SK-N-SH (cell line): ENCODE measurements at regions not wholly inside any gene's neighbourhood (a gene's known extent, or its start where the extent isn't known, plus 50 kb on each side); places are given as distances from the start of the nearest gene placed in this dataset.

ENCODE experiments used
- CTCF ChIP-seq: fragments of 200-600 bp; sonication (generic); IDR thresholded peaks from 2 replicates; pipeline ENCODE4 v1.6.1; 2017; ENCODE audit warnings: antibody characterized with exemption, mild to moderate bottlenecking, moderate library complexity
- EP300 ChIP-seq, 2 experiments: IDR thresholded peaks; 2 replicates each; pipeline versions ENCODE4 v1.4.0 to v1.6.1; 2012; ENCODE audit warnings: borderline replicate concordance in 1 of 2, low read depth in 1 of 2, low read length in 1 of 2
- EZH2phosphoT487 ChIP-seq: fragments of 200-600 bp; sonication (generic); IDR thresholded peaks from 2 replicates; pipeline ENCODE4 v1.6.1; 2017; ENCODE audit warnings: low read depth, mixed run types, mild to moderate bottlenecking, antibody characterized with exemption, moderate library complexity, borderline replicate concordance
- FOXM1 ChIP-seq: IDR thresholded peaks from 2 replicates; pipeline ENCODE4 v1.4.0; 2012; ENCODE audit warnings: low read depth, mild to moderate bottlenecking
- REST ChIP-seq: IDR thresholded peaks from 2 replicates; pipeline ENCODE4 v1.6.1; 2012; ENCODE audit warnings: mild to moderate bottlenecking, low read depth, low read length, moderate library complexity

GRCh38 chr6:144568241-144568640 is 283.1 kb downstream of the UTRN start:
- TF ChIP-seq CTCF (no peak), FOXM1 (no peak), EZH2phosphoT487 (no peak), EP300 (IDR thresholded peaks at IDR 0.05; ENCODE audit: borderline replicate concordance in 1 of 2, low read depth in 1 of 2, low read length in 1 of 2) (no peak), REST (no peak)
